Fibroblast of gingiva (primary cell): ENCODE measurements at regions not wholly inside any gene's neighbourhood (a gene's known extent, or its start where the extent isn't known, plus 50 kb on each side); places are given as distances from the start of the nearest gene placed in this dataset.
"Not testable (repeated sequence)": the region's sequence is repeated elsewhere in the genome, so short reads cannot be mapped to it uniquely, and the experiment has no call there.

Experiments
- DNase-seq: peaks from one replicate; pipeline ENCODE4 v3.0.0-alpha.2; 2011; ENCODE audit warnings: low read depth

DNA sequence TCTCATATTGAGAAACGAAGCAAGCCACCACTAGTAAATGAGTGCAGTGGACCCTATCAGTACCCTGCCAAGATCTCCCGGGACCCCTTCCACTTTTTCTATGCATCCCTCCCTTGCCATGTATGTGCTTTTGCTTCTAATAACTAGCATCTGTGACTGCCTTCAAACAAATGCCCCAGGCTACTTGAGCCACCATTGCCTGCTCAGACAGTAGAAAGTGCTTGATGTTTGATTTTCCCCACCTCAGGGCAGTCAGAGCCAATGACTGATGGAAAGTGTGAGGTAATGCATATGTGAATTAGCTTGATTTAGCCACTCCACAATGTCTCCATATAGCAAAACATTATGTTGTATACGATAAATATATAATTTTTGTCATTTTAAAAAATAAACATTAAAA is 797.3 kb upstream of the ACO1 start:
- no peak for DNase-seq

DNA sequence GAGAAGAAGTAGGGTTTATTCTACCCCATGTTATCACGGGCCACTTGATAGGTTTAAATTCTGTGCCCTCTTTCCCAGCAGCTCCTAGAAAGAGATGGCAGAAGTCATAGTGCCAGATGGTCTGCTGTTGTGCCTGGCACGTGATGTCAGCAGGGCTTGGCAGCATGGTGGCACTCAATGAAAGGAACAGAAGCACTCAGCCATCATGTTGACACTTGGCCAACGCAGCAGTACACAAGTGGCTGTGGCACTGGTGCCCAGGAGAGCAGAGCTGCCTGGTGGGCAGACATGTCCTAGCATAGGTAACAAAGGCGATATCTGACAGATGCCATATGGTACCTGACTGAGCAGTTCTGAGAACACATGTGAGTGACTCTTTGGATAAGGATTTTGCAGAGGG is 796.4 kb upstream of the ACO1 start:
- no peak for DNase-seq

DNA sequence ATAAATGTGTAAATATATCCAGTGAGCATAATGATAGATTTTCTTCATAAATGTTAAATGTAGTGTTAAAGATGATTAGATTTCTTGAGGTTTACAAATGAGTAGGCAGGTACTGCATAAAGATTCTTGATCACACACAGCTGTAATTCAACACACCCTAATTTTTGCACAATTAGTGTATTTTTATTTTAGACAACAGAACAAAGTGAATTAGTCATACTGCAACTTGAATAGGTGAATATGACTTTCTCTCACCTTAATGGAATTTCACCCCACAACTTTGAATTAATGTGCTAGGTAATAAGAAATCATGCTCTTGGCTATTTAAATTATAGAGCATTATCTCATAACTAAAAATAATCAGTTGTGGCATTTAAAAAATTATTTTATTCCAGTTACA is 795.7 kb upstream of the ACO1 start:
- no peak for DNase-seq

DNA sequence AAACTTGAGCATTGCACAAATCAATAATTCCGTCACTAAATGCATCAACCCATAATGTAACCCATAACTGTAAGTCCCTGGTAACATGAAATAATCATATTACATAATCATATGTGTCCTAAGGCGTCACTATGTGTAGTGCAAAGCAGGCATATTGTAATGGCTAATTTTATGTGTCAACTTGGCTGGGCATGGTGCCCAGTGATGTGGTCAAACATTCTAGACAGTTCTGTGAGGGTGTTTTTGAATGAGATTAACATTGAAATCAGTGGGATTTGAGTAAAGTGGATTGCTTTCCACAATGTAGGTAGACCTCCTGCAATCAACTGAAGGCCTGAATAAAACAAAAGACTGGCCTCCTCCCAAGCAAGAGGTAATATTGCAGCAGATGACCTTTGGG is 794.4 kb upstream of the ACO1 start:
- DNase-seq, result no peak

DNA sequence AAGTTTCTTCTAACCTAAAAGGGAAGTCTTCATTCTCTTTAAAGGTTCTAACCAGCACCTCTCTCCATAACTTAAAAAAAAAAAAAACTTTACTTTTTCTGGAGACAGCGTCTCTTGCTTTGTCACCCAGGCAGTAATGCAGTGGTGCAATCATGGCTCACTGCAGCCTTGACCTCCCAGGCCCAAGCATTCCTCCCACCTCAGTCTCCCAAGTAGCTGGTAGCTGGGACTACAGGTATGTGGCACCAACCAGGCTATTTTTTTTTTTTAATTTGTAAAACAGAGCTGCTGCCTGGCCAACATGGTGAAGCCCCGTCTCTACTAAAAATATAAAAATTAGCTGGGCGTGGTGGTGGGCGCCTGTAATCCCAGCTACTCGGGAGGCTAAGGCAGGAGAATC is 787.4 kb upstream of the ACO1 start:
- not testable (repeated sequence) for DNase-seq

DNA sequence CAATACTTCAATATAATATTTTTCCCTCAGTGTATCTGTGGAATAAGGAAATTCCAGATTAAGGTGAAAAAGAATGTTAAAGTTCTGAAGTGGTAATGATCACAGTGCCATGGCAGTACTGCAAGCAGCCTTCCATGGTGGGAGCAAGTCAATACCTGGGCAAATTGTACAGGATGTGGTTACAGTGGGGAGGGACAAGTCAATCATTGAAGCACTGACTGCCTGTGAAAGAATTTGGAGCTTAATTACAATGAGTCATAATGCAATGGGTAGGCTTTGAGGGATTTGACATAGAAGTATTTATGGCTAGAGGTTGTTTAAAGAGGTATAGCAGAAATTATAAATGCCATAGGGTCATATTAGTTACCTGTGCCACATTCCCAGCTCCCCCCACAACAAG is 786.5 kb upstream of the ACO1 start:
- DNase-seq, result no peak

DNA sequence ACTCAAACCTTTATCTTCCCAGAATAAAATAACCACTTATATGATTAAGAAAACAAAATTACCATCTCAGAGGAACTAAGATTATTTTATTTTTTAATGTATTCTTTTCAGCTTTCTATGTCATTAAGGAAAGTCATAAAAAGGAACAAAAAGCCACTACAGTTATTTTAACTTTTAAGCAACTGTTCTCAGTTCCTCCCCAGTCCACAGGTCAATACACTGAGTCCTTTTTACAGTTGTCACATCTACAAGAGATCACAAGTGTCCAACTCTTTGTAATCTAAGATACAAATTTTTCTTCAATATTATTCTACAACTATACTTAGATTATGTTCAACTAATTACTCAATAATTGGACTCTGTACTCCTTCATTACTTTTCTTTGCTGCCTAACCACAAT is 782.8 kb upstream of the ACO1 start:
- no peak for DNase-seq

DNA sequence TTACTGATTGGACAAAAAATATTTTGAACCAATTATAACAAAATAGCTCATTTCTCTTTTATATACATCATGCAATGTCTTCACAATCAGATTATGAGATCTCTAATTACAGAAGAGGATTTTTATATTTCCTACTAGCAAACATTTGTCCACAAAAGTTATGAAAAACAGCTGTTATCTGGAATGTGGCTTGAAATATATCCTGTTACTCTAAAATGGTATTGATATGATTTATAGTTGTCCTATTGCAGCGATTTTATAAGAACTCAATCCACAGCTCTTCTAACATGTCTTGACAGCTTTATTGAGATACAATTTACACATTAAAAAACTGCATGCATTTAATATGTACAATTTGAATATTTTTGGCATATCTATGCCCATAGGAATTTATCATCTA is 779.9 kb upstream of the ACO1 start:
- no peak for DNase-seq

DNA sequence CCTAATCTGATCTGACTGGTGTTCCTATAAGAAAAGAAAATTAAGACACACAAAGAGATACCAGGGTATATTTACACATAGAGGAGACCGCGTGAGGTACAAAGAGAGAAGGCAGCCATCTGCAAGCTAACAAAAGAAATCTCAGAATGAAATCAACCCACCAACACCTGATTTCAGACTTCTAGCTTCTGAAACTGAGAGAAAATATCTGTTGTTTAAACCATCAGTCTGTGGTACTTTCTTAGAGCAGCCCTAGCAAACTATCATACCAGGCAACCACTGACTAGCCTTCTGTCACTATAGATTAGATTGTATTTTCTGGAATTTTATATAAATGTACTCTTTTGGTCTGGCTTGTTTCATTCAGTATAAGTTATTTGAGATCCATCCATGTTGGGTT is 779.3 kb upstream of the ACO1 start:
- no peak for DNase-seq

DNA sequence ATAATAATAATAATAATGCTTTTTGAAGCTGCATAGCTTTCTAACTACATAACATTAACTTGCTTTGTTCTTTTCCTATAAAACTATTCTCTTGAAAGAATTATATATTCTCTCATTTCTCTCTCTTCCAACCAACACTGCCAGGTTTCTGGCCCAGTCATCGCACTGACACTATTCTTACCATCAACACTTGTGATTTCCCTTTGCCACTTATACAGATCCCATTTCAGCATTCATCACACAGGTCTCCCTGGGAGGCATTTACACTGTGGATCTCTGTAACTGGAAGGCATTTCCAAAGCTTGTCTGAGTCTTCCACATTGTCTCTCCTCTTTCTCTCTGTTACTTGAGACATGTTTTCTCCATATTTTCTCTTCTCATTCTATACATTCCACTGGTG is 777.8 kb upstream of the ACO1 start:
- no peak for DNase-seq

DNA sequence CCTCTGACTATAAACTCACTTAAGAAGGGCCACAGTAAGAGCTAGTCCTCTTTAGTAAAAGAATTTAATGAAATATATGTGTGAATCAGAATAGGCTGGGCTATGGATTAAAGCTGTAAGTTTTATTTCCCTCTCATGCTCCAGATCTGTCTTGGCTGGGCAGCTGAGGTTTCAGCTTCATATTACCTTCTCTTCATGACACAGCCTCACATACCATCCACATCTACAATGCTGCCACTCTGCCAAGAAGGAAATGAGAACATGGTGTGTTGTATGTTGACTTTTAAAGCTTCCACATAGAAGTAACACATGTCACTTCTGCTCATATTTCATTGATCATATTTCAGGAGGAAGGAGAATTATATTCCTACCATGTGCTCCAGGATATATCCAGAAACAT is 776.0 kb upstream of the ACO1 start:
- DNase-seq, result peak; percentile 25

DNA sequence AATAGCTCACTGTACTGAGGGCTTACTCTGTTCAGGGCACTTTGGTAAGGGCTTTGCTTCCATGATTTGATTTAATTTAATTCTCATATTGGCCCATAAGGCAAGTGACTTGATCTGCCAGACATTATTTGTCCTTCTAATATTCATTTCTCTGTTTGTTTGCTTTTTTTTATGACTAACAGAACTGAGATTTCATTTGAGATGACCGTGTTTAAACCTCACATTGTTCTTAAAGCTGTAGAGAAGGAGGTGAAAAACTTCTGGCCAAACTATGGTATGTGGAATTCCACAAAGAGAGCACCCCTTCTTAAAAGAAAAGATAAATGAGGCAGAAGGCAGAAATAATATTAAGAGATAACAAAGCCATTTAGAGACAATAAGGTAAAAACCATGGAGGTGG is 775.6 kb upstream of the ACO1 start:
- DNase-seq, result no peak

DNA sequence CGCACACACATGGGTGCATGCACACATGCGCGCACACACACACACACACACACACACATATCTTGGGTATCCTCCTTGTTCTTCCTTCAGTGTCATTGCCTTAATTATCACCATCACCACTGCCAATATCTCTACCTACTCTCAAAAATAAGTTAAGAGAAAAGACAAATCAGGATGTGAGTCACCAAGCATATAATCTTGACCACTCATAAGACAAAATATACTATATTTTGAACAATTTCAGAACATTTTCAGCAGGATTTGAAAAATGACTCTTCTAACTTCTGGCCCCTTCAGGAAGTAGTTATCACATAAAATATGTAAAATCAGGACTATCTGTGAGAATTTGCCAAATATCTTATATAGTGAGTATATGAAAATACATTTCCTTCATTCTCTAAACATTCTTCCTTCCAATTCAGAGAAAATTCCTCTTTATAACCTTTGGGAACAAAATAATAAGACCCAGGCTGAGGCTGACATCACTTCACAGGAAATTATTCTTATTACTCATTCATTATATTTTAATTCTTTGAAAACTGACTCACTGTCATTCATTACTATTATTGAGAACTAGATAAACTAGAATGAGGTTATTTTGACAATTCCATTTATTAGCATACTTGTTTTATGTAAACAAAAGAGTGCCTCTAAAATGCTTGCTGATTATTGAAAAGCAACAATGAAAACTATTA is 772.0 kb upstream of the ACO1 start:
- DNase-seq, result no peak

DNA sequence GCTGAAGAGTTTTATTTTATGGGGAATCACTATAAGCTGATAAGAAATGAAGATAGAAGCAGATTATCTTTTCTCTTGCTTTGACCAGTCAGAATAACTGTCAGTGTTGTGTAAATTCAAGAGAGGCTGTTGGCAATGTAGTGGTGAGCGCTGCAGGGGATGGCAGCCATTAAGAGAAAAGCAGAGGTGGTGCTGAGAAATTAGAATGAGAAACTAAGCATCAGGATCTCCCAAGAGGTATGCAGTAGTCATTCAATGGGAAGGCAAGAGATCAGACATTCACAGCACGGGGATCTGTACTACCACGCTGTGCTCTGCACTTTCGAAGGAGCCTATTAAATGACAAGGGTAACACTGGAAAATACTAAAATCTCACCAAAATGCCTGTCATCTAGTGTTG is 768.5 kb upstream of the ACO1 start:
- DNase-seq, result no peak

DNA sequence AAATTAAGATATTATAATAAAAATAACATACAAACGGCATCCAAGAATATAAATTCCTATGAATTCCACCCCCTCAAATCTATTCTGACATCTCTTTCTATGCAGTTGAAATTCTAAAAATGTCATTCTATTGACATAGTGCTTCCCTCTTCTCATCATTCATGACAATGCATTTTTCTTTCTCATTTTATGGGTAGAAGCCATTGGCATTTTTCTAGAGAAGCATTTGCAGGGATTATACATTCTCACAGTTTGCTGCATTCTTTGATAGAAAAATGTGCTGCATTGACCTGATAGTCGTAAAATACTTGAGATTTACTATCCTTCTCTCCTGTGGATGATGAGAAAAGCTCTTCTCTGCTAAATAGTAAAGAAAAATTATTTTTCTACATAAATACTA is 760.9 kb upstream of the ACO1 start:
- DNase-seq, result no peak

DNA sequence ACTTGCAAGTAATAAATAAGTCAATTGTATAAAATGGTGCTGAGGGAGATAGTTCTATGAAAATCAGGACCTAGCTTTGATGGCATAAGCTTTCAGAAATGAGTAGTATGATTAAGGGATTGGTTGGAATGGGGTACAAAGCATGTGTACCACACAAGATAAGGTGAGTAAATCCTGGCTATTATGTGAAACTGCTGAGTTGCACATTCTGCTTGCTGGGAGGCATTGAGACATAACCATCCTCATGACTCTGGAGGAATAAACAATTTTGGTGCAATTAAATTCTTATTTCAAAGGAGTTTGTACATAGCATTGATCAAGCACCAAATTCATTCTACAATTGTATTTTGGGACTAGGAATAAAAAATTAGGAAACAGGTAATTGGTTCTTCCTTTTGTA is 755.2 kb upstream of the ACO1 start:
- no peak for DNase-seq

DNA sequence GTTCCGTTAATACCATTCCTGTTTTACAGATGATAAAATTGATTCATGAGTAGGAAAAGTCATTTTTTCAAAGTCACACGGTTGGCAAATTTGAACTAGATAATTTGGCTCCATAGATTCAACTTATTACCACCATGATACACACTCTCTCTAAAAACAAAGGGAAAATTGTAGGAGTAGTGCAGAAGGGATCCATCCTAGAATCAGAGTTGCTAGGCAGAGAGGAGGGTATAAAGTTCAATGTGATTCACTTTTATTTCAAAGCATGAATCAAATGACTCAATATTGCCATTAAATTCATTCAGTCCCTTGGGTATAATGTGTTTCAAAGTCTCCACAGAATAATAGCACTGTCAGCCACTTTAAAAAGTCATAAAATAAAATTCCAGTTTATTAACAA is 747.2 kb upstream of the ACO1 start:
- no peak for DNase-seq

DNA sequence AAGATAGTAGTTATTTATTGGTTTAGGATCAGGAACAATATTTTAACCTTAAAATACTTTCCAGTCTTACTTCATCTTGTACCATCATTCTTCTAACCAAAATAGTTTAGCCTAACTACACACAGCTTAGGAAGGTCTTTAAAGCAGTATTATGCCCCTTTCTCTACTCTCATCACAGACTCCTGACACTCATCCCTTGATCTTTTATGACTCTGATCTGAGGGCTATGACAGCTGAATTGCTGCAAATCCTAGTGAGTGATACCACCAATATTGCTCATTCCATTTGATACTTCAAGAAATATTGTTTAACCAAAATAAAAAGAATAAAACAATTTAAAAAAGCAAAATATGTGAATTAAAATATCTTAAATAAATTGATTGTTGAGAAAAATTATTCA is 746.6 kb upstream of the ACO1 start:
- no peak for DNase-seq

DNA sequence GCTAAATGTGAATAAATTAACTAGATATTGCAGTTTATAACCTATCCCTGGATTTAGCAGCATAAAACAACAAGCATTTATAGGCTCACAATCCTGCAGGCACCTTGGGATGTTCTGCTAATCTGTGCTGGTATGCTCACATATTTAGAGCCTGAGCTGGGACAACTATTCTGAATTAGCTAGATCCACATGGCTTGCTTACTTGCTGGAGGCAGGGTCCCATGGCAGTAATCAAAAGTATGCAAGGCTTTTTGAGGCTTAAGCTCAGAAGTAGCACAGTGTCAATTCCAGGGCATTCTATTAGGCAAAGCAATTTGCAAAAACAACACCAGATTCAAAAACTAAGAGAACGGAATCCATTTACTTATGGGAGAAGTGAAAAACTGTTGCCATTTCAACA is 745.0 kb upstream of the ACO1 start:
- no peak for DNase-seq

DNA sequence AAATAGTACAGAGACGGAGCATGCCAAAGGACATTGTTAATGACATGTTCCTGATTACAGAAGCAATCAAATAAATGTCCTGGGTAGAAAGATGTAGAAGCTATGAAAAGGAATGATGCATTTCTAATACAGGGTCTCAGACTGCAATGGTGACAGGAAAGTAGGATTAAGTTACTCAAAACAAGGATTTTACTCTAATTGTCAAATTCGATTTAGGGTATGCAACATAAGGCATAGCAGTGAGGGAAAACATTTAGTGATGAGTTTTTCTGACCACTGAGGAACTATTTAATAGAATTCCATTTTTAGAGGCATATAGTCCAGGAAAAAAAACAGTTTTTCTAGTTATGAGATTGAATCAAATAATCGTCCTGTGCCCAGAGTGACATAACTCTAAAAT is 715.1 kb upstream of the ACO1 start:
- no peak for DNase-seq

DNA sequence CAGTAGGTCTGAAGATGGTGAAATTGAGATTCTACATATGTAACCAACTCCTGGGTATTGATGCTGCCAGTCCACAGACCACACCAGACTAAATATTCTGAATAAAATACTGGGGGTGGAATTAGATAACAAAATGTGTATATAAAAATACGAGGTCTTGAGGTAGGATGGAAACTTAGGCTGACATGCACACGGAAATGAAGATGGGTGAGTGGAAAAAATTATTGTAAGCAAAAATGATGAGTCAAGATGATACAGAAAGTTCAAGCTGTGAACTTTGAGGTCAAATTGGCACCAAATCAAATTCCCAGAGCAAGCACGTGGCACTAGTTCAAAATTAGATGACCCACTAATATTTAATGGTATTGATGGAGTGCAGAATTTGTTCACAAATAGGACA is 713.4 kb upstream of the ACO1 start:
- DNase-seq, result no peak

DNA sequence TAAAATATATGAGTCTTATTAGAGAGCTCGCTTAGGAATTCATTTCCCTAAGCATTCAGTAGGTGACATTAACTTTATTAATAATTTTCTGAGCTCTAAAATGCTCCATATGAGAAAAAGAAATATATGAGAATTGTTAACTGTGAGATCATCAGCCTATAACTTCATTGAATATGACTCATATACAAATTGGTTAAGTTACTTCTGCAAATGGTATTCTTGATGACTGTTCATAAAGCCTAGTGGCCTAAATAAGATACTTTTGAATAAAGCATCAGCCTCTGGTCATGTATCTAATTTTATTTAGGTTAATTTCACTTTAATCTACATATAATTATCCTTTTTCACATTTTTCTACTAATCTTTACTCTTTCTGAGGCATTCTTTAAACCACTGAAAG is 710.2 kb upstream of the ACO1 start:
- DNase-seq, result no peak

DNA sequence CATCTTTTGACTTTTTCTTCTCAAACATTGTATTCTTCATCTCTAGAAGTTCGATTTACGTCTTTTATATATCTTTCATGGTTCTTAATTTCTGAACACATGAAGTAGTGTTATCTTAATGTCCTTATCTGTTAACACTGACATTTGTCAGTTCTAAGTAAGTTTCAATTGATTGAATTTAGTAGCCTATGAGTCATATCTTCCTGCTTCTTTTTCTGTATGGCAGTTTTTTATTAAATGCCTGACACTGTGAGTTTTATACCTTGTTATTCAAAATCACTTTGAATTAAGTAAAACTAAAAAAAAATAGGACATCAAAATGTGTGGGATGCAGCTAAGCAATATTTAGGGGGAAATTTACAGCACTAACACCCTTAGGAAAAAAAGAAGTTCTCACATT is 707.0 kb upstream of the ACO1 start:
- no peak for DNase-seq

DNA sequence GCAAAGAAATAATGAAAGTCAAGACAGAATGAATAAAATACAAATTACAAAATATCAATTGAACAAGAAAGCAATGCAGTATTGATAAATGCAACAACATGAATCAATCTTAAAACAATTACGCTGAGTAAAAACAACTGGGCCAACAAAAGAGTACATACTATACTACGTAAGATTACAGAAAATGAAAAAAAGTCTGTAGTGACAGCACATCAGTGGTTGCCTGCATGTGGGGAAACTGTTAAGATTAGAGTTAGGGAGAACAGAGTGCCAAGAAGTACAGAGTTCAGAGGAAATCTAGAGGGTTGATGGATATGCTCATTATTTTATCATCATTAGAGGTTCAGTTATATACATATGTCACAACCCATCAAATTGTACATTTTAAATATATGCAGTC is 706.6 kb upstream of the ACO1 start:
- DNase-seq, result no peak

DNA sequence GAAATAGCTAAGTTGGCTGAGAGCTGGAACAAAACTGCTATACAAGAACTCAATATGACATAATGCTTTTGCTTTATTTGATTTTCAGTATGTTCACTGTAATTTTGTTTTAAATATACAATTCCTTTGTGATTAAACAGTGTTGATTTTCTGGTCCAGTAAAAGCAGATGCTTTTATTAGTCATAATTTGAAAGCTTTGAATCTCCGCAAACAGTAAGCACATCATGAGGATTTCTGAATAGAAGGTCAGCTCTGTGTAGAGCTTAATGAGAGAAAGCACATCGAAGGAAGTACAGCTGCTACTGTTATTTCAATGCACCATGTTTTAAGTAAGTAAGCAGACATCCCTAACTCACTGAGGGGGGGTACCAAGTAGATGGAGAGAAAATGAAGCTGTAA is 701.3 kb upstream of the ACO1 start:
- no peak for DNase-seq
